DND-41 (cell line): ENCODE measurements at regions not wholly inside any gene's neighbourhood (a gene's known extent, or its start where the extent isn't known, plus 50 kb on each side); places are given as distances from the start of the nearest gene placed in this dataset.

Experiments
- ATAC-seq: fragments of 200-7000 bp; cut with Tn5 transposase; 3 replicates; pipeline ENCODE4 v1.9.1; 2021; ENCODE audit warnings: low read depth; ENCODE audit not compliant: insufficient read depth
- DNase-seq: peaks from one replicate; pipeline ENCODE4 v3.0.0-alpha.2; 2020
- H2AFZ ChIP-seq: 2 replicates; pipeline ENCODE4 v1.6.0; 2012; ENCODE audit warnings: low read depth, low read length
- H3K27ac ChIP-seq: 2 replicates; pipeline ENCODE4 v1.5.1; 2012; ENCODE audit warnings: low read length, inconsistent platforms
- H3K27me3 ChIP-seq: fragments of 200-600 bp; sonication (generic); 2 replicates; pipeline ENCODE4 v1.6.0; 2012; ENCODE audit warnings: low read length, mild to moderate bottlenecking, inconsistent platforms; ENCODE audit not compliant: insufficient read depth, poor library complexity
- H3K36me3 ChIP-seq: 2 replicates; pipeline ENCODE4 v1.5.1; 2012; ENCODE audit warnings: low read length, inconsistent platforms; ENCODE audit not compliant: insufficient read depth
- H3K4me1 ChIP-seq: 2 replicates; pipeline ENCODE4 v1.5.1; 2012; ENCODE audit warnings: mild to moderate bottlenecking, low read length; ENCODE audit not compliant: insufficient read depth
- H3K4me2 ChIP-seq: 2 replicates; pipeline ENCODE4 v1.6.0; 2012; ENCODE audit warnings: mild to moderate bottlenecking, moderate library complexity, low read length, inconsistent platforms; ENCODE audit not compliant: insufficient read depth
- H3K4me3 ChIP-seq, 2 experiments: fragments of 200-600 bp in 1 of 2; shearing (Covaris generic) in 1 of 2; 2 replicates each; pipeline ENCODE4 v1.5.1; 2012 to 2016; ENCODE audit warnings: inconsistent platforms in 2 of 2, low read length in 2 of 2, mild to moderate bottlenecking in 2 of 2, low read depth in 1 of 2, moderate library complexity in 1 of 2
- H3K79me2 ChIP-seq: 2 replicates; pipeline ENCODE4 v1.6.0; 2012; ENCODE audit warnings: low read length, inconsistent platforms; ENCODE audit not compliant: insufficient read depth
- H3K9ac ChIP-seq: 2 replicates; pipeline ENCODE4 v1.6.0; 2012; ENCODE audit warnings: low read depth, mild to moderate bottlenecking, inconsistent platforms, low read length, moderate library complexity
- H3K9me3 ChIP-seq: 2 replicates; pipeline ENCODE4 v1.5.1; 2012; ENCODE audit warnings: low read length, moderate library complexity, mild to moderate bottlenecking, inconsistent platforms; ENCODE audit not compliant: insufficient read depth, severe bottlenecking
- H4K20me1 ChIP-seq: 2 replicates; pipeline ENCODE4 v1.6.0; 2012; ENCODE audit warnings: low read length; ENCODE audit not compliant: insufficient read depth
- EZH2 ChIP-seq: IDR thresholded peaks from 3 replicates; pipeline ENCODE4 v1.6.1; 2012; ENCODE audit warnings: borderline replicate concordance, low read depth, mild to moderate bottlenecking, moderate library complexity, low read length, inconsistent platforms; ENCODE audit not compliant: severe bottlenecking
- TF ChIP-seq, protein P1 (sequence below): IDR thresholded peaks from 2 replicates; pipeline ENCODE4 v1.5.1; 2012; ENCODE audit warnings: borderline replicate concordance, low read length, moderate library complexity, mild to moderate bottlenecking; ENCODE audit not compliant: poor library complexity, severe bottlenecking; ENCODE audit errors: extremely low read depth

DNA sequence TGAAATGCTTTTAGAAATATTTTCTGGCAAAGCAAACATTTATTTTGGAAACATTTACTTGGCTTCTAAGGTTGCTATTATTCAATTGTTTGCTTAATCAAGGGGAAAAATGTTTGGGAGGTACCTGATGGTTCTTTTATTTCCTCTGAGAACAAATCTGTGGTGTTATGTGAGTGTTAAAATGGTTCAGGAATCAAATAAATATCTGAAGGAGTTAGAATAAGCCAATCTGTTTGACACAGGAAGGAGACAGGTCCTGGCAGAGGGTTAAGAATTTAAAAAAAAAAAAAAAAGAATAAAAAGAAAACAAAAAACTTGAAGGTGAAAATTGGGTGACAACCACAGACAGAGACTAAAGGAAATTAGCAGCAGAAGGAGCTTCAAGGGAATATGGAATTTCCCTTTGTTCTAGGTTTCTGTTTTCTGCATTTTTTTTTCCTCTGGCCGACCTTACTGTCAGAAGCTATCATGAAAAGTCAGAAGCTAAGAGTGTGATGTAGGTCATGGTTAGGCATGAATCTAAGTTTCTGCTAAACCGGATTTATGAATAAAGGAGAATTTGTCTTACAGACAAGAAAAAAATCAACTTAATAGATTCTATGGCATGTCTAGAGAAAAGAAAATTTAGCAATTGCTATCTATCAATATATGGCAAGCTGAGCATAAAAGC is 78.6 kb upstream of the PNPLA4 start:
- Histone ChIP-seq H3K4me1 (no peaks in the 10 kb centered on the region), H3K4me3 (no peak overlapping the region), H3K27ac (no peak overlapping the region), H3K79me2 (no peaks in the 10 kb centered on the region), H2AFZ (no peak overlapping the region), H4K20me1 (no peaks in the 10 kb centered on the region), H3K4me2 (no peak overlapping the region), H3K36me3 (no peaks in the 10 kb centered on the region), H3K9ac (no peak overlapping the region), H3K9me3 (no peaks in the 10 kb centered on the region), H3K27me3 (no peaks in the 10 kb centered on the region)
- DNase-seq (no peak), ATAC-seq (no peak)
- TF ChIP-seq, protein P1, sequence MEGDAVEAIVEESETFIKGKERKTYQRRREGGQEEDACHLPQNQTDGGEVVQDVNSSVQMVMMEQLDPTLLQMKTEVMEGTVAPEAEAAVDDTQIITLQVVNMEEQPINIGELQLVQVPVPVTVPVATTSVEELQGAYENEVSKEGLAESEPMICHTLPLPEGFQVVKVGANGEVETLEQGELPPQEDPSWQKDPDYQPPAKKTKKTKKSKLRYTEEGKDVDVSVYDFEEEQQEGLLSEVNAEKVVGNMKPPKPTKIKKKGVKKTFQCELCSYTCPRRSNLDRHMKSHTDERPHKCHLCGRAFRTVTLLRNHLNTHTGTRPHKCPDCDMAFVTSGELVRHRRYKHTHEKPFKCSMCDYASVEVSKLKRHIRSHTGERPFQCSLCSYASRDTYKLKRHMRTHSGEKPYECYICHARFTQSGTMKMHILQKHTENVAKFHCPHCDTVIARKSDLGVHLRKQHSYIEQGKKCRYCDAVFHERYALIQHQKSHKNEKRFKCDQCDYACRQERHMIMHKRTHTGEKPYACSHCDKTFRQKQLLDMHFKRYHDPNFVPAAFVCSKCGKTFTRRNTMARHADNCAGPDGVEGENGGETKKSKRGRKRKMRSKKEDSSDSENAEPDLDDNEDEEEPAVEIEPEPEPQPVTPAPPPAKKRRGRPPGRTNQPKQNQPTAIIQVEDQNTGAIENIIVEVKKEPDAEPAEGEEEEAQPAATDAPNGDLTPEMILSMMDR, result no peak
- no peak for TF ChIP-seq EZH2

DNA sequence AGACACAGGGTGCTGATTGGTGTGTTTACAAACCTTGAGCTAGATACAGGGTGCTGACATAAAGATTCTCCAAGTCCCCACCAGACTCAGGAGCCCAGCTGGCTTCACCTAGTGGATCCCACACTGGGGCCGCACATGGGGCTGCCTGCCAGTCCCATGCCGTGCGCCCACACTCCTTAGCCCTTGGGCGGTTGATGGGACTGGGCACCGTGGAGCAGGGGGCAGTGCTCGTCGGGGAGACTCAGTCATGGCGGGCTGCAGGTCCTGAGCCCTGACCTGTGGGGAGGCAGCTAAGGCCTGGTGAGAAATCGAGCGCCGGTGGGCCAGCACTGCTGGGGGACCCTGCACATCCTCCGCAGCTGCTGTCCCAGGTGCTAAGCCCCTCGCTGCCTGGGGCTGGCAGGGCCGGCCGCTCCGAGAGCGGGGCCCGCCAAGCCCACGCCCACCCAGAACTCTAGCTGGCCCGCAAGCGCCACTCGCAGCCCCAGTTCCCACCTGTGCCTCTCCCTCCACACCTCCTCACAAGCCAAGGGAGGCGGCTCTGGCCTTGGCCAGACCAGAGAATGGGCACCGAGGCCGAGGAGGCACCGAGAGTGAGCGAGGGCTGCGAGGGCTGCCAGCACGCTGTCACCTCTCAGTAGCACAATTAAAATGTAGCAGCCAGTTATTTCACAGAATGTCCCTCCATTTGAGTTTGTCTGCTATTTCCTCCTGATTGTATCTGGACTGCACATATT is 76.1 kb upstream of the PNPLA4 start:
- ATAC-seq, result no peak
- H4K20me1 ChIP-seq, result no peaks in the 10 kb centered on the region
- no peak overlapping the region for H3K4me3 ChIP-seq
- H3K4me1 ChIP-seq, result no peaks in the 10 kb centered on the region
- no peak overlapping the region for H3K27ac ChIP-seq
- H3K79me2 ChIP-seq, result no peaks in the 10 kb centered on the region
- H2AFZ ChIP-seq, result no peak overlapping the region
- no peaks in the 10 kb centered on the region for H3K27me3 ChIP-seq
- no peak overlapping the region for H3K4me2 ChIP-seq
- TF ChIP-seq, protein P1, result no peak
- no peak for TF ChIP-seq EZH2
- H3K36me3 ChIP-seq, result no peaks in the 10 kb centered on the region
- no peaks in the 10 kb centered on the region for H3K9me3 ChIP-seq
- no peak overlapping the region for H3K9ac ChIP-seq
- no peak for DNase-seq

- Histone ChIP-seq H4K20me1 (no peaks in the 10 kb centered on the region), H3K27me3 (no peaks in the 10 kb centered on the region), H3K9me3 (no peaks in the 10 kb centered on the region), H3K4me1 (no peaks in the 10 kb centered on the region), H3K27ac (no peak overlapping the region), H3K4me3 (no peak overlapping the region), H3K79me2 (no peaks in the 10 kb centered on the region), H2AFZ (no peak overlapping the region), H3K4me2 (no peak overlapping the region), H3K36me3 (no peaks in the 10 kb centered on the region), H3K9ac (no peak overlapping the region)
- TF ChIP-seq, protein P1, result no peak
- no peak for TF ChIP-seq EZH2
- ATAC-seq (no peak), DNase-seq (no peak)
Measured at GRCh38 chrX:7996851-7997250, 69.6 kb upstream of the PNPLA4 start.
